Glomerular endothelial cell (primary cell): ENCODE measurements at regions not wholly inside any gene's neighbourhood (a gene's known extent, or its start where the extent isn't known, plus 50 kb on each side); places are given as distances from the start of the nearest gene placed in this dataset.

Experiments
- DNase-seq: peaks from one replicate; pipeline ENCODE4 v3.0.0-alpha.2; 2011; ENCODE audit warnings: low read depth, low spot score; ENCODE audit errors: extremely low read depth

DNA sequence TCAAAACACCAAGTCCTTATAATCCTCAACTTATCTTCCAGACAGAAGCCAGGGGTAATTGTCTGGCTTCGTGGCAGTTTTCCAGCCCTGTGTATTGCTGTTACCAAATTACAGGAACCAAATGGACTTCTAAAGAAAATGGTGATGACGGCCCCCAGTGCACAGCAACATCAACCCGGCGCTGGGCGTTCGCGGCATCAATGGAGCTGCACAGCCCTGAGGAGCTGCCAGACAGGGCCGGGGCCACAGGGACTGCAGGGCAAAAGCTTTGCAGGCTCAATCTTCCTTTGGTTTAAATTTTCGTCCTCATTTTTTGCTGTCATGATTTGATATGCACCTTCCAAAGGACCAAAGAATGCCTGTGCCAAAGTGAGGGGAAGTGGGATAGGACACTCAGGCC is 292.5 kb downstream of the BRD1 start:
- no peak for DNase-seq

DNA sequence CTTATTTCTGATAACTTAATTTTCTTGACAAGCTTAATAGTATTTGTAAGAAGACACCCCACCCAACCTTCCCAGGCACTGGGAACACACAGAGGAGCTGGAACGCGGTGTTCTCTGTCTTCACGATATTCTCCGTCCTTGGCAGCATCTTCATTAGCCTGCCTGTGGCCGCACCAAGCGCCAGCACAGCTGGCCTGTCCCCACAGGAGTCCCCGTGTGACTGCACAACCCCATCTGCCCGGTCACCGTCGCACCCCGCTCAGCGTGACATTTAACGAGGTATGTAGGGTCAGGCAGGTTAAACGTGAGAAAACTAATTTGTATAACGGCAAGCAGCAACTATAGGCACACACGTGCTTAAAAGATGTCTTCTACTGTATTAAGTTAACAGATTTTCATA is 293.3 kb downstream of the BRD1 start:
- DNase-seq = no peak

DNA sequence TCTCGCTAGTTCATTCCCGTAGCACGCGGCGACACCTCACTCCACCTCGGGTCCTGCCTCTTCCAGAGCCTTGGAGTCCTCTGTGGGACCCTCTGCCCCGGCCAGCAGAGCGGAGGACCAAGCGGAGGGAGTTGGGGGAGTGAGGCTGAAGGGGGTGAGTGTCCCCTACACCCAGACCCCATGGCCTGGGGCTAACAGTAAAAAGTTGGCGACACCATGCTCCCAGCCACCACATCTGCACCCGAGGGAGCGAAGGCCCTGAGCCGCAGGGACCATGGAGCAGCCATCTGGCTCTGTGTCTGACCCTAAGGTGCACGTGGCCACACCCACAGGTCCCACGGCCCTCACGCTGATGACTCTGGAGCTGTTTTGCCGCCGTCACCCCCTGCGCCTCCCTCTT is 293.8 kb downstream of the BRD1 start:
- no peak for DNase-seq

DNA sequence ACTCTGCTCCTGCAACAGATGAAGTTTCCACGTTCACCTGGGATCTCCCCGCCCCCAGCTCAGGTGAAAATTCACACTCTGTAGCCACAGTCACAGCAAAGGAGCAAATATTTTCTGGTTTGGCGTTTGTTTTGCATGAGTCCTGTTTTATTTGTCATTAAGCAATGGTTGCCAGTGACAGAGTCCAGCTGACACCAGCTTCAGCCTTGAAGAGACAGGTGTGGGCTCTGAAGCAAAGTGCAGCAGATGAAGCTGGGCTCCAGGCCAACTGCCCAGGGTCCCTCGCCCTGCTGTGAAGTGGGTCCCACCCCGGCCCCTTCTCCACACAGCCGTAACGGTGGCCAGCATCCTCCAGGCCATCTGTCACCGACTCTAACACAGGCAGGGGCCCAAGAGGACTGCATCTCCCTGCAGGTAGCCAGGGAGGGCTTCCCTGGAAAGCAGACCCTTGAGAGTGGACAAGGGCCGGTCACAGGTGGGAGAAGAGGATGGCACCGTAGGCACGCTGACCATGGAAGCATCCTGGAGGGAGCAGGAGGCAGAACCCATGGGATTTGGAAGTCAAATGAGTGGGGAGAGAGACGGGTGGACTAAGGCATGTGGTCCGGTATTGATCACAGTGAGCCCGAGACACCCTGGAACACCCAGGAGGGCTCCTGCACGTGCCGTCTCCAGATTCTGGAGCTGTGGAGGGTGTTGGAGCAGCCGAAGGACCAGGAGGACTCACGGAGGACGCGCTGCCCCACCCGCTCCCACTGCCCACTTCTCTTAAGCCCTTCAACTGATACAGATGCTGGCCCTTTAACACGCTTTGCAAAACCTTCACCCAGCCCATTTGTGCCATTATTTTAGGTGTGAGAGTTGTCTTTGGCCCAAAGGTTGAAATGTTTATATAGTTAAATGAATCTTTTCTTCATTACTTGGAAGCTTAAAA is 294.5 kb downstream of the BRD1 start:
- no peak for DNase-seq

DNA sequence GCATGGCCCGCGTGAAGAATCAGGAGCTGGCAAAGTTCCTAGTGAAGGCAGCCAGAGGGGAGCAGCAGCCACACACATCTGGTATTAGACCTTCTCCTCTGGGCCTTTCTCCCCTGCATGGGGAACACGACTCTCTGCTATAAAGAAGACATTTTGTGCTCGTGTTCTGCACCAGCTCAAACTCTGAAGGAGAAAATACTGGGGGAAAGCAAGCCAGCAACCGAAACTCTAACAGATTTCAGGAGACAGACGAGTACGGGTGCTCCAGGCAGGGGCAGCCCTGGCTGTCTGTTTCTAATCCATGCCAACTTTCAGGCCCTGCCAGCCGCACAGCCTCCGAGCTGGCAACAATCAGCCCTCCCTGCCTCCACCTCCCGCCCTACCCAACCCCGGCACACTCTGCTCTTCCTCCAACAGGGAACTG is 296.3 kb downstream of the BRD1 start:
- no peak for DNase-seq

DNA sequence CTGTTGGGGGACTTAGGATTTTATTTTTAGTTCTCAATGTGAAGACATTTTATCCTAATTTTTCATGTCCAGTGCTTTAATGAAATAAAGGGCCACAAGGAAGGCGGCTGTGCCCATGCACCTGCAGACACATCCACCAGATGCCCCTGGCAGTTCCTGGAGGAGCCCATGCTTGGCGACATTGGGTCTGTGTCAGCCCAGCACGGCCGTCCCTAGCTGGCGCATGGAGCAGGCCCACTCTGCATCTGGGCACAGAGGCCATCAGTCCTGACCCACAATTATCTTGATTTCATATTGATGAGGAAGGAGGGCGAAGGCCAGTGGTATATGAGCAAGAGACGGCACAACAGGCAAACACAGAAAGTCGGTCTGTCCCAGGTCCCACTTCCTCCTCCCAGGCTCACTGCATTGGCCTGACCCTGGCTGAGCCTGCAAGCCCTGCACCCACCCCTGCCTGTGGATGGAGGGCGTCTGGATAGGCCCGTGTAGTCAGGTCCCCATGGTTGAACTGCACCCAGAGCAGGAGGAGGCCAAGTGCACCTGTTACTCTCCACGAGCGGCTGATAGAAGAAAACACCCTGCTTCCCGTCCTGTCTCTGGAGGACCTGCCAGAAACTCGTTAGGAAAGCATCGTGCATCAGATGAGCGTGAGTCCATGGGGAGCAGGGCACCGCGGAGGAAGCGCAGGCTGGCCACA is 296.9 kb downstream of the BRD1 start:
- DNase-seq = no peak

DNA sequence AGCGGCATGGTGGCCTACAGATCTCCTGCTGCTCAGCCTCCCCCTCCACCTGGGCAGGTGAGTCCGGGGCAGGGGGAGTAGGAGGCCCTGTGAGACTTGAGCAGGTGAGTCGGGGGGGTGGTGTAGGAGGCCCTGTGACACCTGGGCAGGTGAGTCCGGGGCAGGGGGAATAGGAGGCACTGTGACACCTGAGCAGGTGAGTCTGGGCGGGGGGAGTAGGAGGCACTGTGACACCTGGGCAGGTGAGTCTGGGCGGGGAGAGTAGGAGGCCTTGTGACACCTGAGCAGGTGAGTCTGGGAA is 299.3 kb downstream of the BRD1 start:
- DNase-seq = no peak

DNA sequence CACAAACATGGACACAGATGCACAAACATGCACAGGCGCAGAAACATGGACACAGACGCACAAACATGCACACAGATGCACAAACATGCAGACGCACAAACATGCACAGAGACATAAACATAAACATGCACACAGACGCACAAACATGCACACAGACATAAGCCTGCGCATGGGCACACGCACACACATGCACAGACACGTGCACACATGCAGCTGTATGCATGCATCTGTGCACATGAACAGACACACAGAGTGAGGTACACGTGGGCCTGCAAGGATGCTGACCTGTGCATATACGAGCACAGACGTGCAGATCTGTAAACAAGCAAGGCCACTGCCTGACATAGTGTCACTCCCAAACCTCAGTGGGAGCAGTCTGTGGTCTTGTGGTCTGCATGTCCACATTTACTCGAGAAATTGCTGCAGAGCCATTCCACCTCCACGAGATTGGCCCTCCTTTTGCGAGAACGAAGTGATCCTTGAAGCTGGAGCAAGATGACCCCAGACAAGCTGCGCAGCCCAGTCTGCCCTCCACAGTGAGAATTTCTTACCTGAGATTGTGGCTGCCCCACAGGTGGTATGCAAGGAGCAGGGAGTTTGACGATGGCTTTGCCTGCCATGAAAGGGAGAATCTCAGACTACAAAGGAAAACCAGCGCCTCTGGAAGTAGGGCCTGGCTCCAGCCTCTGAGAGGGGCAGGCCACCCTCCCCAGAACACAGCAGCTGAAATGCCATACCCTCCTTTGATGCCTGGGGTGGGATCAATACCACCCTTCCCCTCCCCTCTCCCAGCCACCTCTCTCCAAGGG is 299.9 kb downstream of the BRD1 start:
- DNase-seq = no peak

DNA sequence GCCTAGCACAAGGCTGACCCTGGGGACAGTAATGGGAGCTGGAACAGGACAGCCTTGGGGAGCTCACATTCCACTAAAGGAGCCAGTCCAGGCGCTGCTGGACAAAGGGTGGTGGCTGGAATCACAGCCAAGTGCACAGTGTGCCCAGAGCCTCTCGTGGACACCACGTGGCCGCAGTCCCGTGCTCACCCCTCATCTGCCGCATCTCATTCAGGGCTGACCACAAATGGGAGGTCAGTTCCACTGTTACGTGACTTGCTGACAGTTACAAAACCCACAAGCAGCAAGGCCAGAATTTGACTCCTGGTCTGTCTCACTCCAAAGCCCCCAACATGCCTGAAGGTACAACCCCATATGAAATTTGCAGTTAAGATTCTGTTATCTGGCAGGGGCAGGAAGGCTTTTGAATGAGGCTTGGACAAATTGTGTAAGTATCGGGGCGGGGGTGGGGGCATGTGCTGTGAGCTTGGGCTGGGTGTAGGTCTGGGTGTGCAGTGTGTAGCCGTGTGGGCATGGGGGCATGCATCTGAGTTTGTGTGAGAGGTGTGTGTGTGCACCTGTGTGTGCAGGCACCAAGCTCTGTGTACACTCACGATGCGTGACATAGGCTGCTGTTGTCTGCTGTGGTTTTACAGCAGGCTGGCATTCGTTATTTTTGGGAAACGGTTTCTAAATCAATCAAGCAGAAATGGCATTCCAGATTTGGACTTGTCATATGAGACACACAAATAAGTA is 301.7 kb downstream of the BRD1 start:
- DNase-seq = no peak

DNA sequence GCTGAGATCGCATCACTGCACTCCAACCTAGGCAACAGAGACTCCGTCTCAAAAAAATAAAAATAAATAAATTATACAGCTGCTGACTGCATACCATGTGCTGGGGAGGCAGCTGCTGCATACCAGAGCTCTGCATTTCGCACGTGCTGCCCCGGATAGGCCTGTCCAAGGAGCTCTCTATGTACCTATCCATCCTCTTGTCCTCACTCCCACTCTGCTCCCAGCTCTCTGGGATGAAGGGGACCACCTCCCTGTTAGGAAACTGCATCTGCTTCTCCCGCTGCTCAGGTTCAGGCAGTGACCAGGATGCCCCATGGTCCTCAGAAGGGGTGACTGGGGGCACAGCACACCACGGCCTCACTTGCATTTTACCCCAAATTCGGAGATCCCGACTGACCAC is 302.3 kb downstream of the BRD1 start:
- no peak for DNase-seq

DNA sequence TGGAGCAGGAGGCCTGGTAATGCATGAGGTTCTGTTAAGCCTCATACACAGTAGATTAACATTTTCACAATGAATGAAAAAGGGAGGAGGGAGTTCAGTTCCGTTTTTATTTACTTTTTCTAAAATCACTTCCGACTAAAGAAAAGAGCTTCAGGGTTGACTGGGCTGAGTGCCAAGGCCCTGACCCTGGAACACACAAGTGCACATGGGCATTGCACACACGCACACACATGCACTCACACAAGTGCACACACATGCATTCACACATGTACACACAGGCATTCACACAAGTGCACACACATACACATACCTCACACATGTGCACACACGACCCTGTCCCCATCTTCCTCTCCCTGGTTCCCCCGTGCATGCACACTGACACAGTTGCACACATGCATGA is 303.3 kb downstream of the BRD1 start:
- no peak for DNase-seq

DNA sequence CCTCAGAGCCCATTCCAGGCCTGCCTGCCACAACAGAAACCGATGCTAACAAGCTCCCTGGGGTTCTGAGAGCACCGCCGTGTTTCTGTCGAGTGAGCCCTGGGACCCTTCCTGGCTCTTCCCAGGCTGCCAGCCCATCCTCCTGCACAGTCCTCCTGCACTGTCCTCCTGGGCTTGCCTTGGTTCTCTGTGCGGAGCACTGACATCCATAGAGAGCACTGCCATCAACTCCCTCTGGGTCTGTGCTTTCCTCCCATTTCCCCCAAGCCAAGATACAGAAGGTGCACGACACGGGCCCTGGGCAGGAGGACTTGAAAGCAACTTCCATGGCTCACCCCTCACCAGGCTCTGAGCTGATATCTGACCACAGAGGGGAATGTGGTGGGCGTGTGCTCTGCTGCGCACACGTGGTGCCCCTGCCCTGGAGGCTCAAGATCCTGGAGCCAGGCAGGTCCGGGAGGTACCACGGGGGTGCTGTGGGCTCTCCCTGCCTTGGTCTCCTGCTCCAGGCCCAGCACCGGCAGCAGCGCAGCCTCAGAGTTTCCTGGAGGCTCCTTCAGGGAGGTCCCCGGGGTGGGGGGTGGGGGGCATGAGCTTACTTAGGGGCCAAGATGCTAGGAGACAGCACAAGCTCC is 304.2 kb downstream of the BRD1 start:
- no peak for DNase-seq

DNA sequence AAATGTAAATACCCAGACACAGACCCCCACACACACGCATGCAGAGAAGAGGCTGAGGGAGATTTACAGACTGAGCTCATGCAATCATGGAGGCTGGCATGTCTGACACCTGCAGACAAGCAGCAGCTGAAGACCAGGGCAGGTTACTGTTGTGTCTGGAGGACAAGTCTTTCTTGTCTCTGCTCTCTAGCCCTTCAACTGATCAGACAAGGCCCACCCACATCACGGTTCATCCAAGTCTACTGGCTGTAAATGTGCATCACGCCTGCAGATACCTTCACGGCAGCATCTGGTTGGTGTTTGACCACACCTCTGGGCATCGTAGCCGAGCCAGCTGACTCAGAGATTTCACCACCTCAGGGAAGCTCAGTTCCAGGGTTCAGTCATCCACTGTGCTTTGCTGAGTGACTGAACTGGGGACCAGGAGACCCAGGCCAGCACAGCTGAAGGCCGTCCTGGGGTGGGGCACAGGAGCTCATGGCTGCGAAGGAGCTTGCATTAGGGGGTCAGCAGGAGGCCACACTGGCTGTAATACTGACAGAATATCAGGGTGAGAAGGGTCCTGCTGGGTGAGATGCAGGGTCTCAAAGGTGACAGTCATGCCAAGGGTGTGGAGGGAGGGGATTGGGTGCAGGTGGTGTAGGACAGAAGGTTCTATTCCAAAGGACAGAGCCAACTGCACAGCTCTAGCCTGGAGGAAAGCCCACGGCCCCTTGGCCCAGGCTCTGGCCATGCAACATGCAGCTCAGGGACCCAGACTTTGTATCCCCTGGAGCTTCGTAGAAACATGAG is 304.9 kb downstream of the BRD1 start:
- no peak for DNase-seq

DNA sequence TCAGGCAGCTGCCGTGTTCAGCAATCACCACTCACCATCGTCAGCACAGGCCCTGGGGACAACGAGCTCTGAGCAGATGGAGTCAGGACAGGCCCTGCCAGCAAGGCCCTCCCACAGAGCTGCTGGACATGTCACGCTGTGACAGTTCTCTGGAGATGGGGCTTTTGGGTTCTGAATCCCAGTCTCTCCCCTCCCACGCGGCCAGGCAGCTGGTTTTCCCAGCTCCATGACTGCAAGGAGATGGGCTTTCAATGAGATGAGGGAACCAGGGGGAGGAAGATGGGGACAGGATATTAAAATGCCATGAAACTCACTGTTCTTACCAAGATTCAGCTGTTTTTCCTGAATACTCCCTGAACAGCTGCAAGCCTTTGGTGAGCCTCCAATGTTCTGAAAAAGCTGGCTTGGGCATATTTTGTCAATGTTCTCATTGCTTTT is 305.9 kb downstream of the BRD1 start:
- DNase-seq = no peak

DNA sequence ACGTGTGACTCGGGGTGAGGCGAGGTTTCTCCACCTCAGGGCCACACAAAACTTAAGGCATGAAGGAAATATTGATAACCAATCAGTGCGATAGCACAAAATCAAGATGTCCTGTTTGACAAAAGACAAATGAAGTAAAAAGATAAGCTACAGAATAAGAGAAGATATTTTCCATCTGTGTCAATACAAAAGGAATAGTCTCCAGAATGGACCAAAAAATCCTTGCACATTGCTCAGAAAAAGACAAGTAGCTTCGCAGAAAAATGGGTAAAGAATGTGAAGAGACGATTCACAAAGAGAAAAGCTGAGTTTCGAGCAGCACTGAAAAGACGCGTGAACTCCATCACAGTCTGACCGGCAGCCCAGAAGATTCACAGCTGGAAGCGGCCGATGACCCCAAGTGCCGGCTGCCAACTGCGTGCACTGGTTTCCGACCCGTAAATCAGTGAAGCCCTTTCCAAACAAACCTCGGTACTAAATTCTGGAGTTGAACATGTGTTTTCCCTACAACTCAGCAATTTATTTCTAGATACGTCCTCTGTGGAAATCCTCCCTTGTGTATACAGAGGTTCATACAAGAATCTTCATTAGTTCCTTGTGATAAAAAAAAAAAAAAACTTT is 308.4 kb downstream of the BRD1 start:
- no peak for DNase-seq

DNA sequence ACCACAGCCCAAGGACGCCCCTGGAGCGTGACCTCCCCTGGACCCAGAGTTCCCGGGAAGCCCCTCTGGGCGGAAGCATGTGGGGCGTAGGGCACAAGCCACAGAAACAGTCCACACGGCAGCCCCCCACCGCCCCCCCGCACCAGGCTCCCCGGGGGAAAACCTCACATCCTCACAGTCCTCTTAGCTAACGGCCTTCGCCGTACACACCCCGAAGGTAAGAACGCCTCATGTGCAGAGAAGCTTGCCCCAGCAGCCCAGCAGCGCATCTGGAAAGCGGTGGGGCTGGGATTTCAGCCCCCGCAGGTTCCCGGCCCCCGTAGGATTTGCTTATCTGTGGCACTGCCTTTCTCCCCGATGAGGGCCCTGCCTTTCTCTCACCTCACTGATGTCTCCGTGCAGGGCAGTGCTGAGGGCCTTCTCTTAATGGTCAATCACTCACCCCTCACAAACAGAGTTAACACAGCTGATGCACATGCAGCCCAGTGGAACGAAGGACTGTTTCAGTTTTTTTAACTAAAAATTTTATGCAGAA is 309.2 kb downstream of the BRD1 start:
- DNase-seq = no peak

DNA sequence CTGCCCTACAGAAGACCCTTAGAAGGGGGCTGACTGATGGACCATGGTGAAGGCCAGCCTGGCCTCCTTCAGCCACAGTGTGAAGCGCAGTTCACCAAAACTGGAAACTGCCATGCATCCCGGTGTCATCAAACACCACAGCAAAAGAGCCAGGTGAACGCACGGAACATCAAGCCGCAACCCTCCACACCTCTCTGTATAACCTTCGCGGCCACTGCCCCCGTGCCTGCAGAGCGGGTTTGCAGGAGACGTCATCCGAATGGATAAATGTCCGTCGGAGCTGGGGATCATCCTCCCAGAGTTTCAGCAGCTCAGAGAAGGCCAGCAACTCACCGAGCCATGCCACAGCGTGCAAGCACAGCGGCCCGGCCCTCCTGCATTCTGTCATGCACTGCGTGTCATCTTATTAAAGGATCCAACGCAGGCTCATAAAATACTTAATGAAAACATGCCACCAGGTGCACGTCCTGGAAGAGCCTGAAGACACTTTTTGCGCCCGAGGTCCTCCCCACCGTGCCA is 309.9 kb downstream of the BRD1 start:
- DNase-seq = no peak

DNA sequence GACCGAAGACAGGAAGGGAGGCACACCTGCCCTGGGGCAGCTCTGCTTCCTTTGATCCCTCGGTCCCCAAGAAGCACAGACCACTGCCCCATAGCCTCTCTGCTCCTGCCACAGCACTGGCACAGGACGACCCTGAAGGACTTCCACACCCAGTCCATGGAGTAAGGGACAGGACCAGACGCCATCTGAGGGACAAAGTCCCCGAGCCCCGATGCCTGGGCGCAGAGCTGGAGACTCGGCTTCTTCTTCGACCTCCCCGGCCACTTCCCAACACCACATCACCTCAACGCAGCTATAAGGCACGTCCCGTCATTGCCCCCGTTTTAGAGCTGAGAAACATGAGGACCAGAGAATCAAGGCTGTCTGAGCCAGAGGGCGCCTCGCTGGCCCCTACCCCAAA is 310.5 kb downstream of the BRD1 start:
- DNase-seq = no peak

DNA sequence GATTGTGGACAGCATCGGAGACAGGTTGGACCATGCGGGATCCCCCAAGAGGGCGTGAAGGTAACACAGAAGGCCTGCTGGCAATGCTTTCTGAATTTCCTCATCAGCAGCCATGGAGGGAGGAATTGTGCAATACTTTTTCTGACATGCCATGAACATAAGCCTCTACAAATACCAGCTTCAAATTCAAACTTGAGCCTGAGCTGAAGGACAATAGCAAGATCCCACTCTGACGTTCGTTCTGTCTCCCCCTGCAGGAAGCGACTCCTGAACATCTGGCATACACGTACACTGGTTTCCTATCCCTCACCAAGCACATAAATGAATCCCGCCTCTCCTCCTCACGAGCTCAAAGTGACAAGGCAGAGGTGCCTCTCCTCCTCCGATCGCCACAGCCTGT is 312.2 kb downstream of the BRD1 start:
- DNase-seq = no peak
